GM19025 (cell line): ENCODE measurements at regions not wholly inside any gene's neighbourhood (a gene's known extent, or its start where the extent isn't known, plus 50 kb on each side); places are given as distances from the start of the nearest gene placed in this dataset.
"Not testable (repeated sequence)": the region's sequence is repeated elsewhere in the genome, so short reads cannot be mapped to it uniquely, and the experiment has no call there.

ENCODE experiments used
- ATAC-seq: cut with Tn5 transposase; IDR thresholded peaks from one replicate; pipeline ENCODE4 v1.9.1; 2021; ENCODE audit warnings: mild to moderate bottlenecking, low read depth, moderate library complexity; ENCODE audit not compliant: unreplicated experiment

GRCh38 chr5:125413496-125414274, 667.2 kb upstream of the ZNF608 start:
- no peak for ATAC-seq

GRCh38 chr5:125415126-125415525, 668.7 kb upstream of the ZNF608 start:
- ATAC-seq, result no peak

- no peak for ATAC-seq
These were observed 669.6 kb upstream of the ZNF608 start for GRCh38 chr5:125416055-125416454.

- ATAC-seq, result no peak
These were observed 674.6 kb upstream of the ZNF608 start for GRCh38 chr5:125421006-125421405.

- ATAC-seq, result no peak
These were observed 675.9 kb upstream of the ZNF608 start for GRCh38 chr5:125422342-125422741.

- ATAC-seq, result no peak
These were observed 678.1 kb upstream of the ZNF608 start for GRCh38 chr5:125424402-125425141.

- ATAC-seq, result no peak
These were observed 683.1 kb upstream of the ZNF608 start for GRCh38 chr5:125429498-125429897.

GRCh38 chr5:125433457-125433856, 687.0 kb upstream of the ZNF608 start:
- no peak for ATAC-seq

- no peak for ATAC-seq
These were observed 692.8 kb upstream of the ZNF608 start for GRCh38 chr5:125439243-125439642.

- ATAC-seq, result no peak
These were observed 694.5 kb upstream of the ZNF608 start for GRCh38 chr5:125440905-125441304.

- no peak for ATAC-seq
These were observed 700.5 kb upstream of the ZNF608 start for GRCh38 chr5:125446986-125447385.

GRCh38 chr5:125450771-125451170, 704.3 kb upstream of the ZNF608 start:
- ATAC-seq, result no peak

GRCh38 chr5:125451622-125452021, 705.2 kb upstream of the ZNF608 start:
- ATAC-seq, result no peak

- no peak for ATAC-seq
These were observed 706.6 kb upstream of the ZNF608 start for GRCh38 chr5:125452991-125453390.

GRCh38 chr5:125455041-125455440, 708.6 kb upstream of the ZNF608 start:
- no peak for ATAC-seq

- ATAC-seq, result not testable (repeated sequence)
These were observed 709.6 kb upstream of the ZNF608 start for GRCh38 chr5:125456005-125456404.

GRCh38 chr5:125457617-125458016, 711.2 kb upstream of the ZNF608 start:
- no peak for ATAC-seq

- not testable (repeated sequence) for ATAC-seq
These were observed 712.5 kb upstream of the ZNF608 start for GRCh38 chr5:125458949-125459348.

- no peak for ATAC-seq
These were observed 715.2 kb upstream of the ZNF608 start for GRCh38 chr5:125461641-125462072.

- ATAC-seq, result no peak
These were observed 717.1 kb upstream of the ZNF608 start for GRCh38 chr5:125463466-125464092.

- ATAC-seq, result no peak
These were observed 718.5 kb upstream of the ZNF608 start for GRCh38 chr5:125464847-125465432.
